ENCODE measurements at regions not wholly inside any gene's neighbourhood (a gene's known extent, or its start where the extent isn't known, plus 50 kb on each side); places are given as distances from the start of the nearest gene placed in this dataset.
A peak's percentile ranks its signal among the peaks of the same experiment; 100 is the strongest.

- TF ChIP-seq, protein P1, sequence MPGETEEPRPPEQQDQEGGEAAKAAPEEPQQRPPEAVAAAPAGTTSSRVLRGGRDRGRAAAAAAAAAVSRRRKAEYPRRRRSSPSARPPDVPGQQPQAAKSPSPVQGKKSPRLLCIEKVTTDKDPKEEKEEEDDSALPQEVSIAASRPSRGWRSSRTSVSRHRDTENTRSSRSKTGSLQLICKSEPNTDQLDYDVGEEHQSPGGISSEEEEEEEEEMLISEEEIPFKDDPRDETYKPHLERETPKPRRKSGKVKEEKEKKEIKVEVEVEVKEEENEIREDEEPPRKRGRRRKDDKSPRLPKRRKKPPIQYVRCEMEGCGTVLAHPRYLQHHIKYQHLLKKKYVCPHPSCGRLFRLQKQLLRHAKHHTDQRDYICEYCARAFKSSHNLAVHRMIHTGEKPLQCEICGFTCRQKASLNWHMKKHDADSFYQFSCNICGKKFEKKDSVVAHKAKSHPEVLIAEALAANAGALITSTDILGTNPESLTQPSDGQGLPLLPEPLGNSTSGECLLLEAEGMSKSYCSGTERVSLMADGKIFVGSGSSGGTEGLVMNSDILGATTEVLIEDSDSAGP (CRISPR knock-in tag; IDR thresholded peaks at IDR 0.05; ENCODE audit: borderline replicate concordance) = 0 out of 2 replicates have a peak, but pooled peaks have one; percentile 20
- no peak for TF ChIP-seq ZNF816 (CRISPR knock-in tag; IDR thresholded peaks at IDR 0.05; ENCODE audit: borderline replicate concordance)
- TF ChIP-seq ZNF781 (CRISPR knock-in tag; IDR thresholded peaks at IDR 0.05; ENCODE audit: borderline replicate concordance, not compliant biosample characterization) = no peak
- peak; percentile 72 for TF ChIP-seq ZNF687 (CRISPR knock-in tag; IDR thresholded peaks at IDR 0.05)
- TF ChIP-seq CERS6 (CRISPR knock-in tag; IDR thresholded peaks at IDR 0.05) = no peak
- TF ChIP-seq SRSF4 (IDR thresholded peaks at IDR 0.05; ENCODE audit: low read depth, low read length, poor library complexity, severe bottlenecking) = no peak
- no peak for TF ChIP-seq E2F1 (CRISPR knock-in tag; IDR thresholded peaks at IDR 0.05)
- peak; percentile 36; the same call in 1 of the 2 replicates for TF ChIP-seq PITX1 (CRISPR knock-in tag; IDR thresholded peaks at IDR 0.05)
- TF ChIP-seq MZF1 (CRISPR knock-in tag; IDR thresholded peaks at IDR 0.05; ENCODE audit: borderline replicate concordance) = 0 out of 2 replicates have a peak, but pooled peaks have one; percentile 41
- TF ChIP-seq HNF4A (CRISPR knock-in tag; IDR thresholded peaks at IDR 0.05) = peak; percentile 77
- TF ChIP-seq ZNF34 (CRISPR knock-in tag; IDR thresholded peaks at IDR 0.05; ENCODE audit: borderline replicate concordance) = no peak
- TF ChIP-seq RXRA (CRISPR knock-in tag; IDR thresholded peaks at IDR 0.05) = 0 out of 2 replicates have a peak, but pooled peaks have one; percentile 19
- TF ChIP-seq NCOA5 (CRISPR knock-in tag; IDR thresholded peaks at IDR 0.05) = no peak
- TF ChIP-seq, protein P2, sequence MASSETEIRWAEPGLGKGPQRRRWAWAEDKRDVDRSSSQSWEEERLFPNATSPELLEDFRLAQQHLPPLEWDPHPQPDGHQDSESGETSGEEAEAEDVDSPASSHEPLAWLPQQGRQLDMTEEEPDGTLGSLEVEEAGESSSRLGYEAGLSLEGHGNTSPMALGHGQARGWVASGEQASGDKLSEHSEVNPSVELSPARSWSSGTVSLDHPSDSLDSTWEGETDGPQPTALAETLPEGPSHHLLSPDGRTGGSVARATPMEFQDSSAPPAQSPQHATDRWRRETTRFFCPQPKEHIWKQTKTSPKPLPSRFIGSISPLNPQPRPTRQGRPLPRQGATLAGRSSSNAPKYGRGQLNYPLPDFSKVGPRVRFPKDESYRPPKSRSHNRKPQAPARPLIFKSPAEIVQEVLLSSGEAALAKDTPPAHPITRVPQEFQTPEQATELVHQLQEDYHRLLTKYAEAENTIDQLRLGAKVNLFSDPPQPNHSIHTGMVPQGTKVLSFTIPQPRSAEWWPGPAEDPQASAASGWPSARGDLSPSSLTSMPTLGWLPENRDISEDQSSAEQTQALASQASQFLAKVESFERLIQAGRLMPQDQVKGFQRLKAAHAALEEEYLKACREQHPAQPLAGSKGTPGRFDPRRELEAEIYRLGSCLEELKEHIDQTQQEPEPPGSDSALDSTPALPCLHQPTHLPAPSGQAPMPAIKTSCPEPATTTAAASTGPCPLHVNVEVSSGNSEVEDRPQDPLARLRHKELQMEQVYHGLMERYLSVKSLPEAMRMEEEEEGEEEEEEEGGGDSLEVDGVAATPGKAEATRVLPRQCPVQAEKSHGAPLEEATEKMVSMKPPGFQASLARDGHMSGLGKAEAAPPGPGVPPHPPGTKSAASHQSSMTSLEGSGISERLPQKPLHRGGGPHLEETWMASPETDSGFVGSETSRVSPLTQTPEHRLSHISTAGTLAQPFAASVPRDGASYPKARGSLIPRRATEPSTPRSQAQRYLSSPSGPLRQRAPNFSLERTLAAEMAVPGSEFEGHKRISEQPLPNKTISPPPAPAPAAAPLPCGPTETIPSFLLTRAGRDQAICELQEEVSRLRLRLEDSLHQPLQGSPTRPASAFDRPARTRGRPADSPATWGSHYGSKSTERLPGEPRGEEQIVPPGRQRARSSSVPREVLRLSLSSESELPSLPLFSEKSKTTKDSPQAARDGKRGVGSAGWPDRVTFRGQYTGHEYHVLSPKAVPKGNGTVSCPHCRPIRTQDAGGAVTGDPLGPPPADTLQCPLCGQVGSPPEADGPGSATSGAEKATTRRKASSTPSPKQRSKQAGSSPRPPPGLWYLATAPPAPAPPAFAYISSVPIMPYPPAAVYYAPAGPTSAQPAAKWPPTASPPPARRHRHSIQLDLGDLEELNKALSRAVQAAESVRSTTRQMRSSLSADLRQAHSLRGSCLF (CRISPR knock-in tag; IDR thresholded peaks at IDR 0.05; ENCODE audit: borderline replicate concordance) = no peak
Measured at GRCh38 chr10:131814567-131815265, 86.1 kb upstream of the PPP2R2D start (continued).
